A549 (cell line): ENCODE measurements at regions not wholly inside any gene's neighbourhood (a gene's known extent, or its start where the extent isn't known, plus 50 kb on each side); places are given as distances from the start of the nearest gene placed in this dataset.
A peak's percentile ranks its signal among the peaks of the same experiment; 100 is the strongest.

Experiments used
- CTCF ChIP-seq: fragments of >200 bp; sonication (Bioruptor Twin); formaldehyde crosslinking; IDR thresholded peaks from 3 replicates; pipeline ENCODE4 v1.5.1; 2016
- KDM1A ChIP-seq: fragments of 200-600 bp; sonication (generic); IDR thresholded peaks from 2 replicates; pipeline ENCODE4 v1.6.1; 2016; ENCODE audit warnings: low read depth, mild to moderate bottlenecking
- MAZ ChIP-seq: fragments of 150-350 bp; IDR thresholded peaks from 2 replicates; pipeline ENCODE4 v1.6.1; 2014; ENCODE audit warnings: antibody characterized with exemption, low read depth, low read length, borderline replicate concordance
- NPAS2 ChIP-seq: fragments of 250-450 bp; sonication (Bioruptor Pico); IDR thresholded peaks from 2 replicates; pipeline ENCODE4 v1.8.0; 2022; ENCODE audit warnings: mild to moderate bottlenecking, moderate library complexity, borderline replicate concordance
- RAD21 ChIP-seq, 2 experiments: fragments of >200 bp in 1 of 2; sonication (Bioruptor Twin) in 1 of 2; formaldehyde crosslinking in 1 of 2; IDR thresholded peaks in 1 of 2; conservative IDR thresholded peaks in 1 of 2; 2 replicates in 1 of 2; 3 replicates in 1 of 2; pipeline ENCODE4 v1.6.1; 2012 to 2018; ENCODE audit warnings: inconsistent platforms in 1 of 2
- USF2 ChIP-seq: fragments of 450-650 bp; IDR thresholded peaks from 2 replicates; pipeline ENCODE4 v1.6.1; 2014; ENCODE audit warnings: antibody characterized with exemption

GRCh38 chr6:47135772-47136171 lies 93.6 kb upstream of the ADGRF1 start:
- TF ChIP-seq KDM1A = no peak
- no peak for TF ChIP-seq NPAS2 (CRISPR knock-in tag)
- peak; percentile 31 to 66 for TF ChIP-seq RAD21 (conservative IDR thresholded peaks at IDR 0.05 in 1 of 2, IDR thresholded peaks at IDR 0.05 in 1 of 2)
- no peak for TF ChIP-seq MAZ
- no peak for TF ChIP-seq CTCF
- no peak for TF ChIP-seq USF2
